GM04504 (cell line): ENCODE measurements at regions not wholly inside any gene's neighbourhood (a gene's known extent, or its start where the extent isn't known, plus 50 kb on each side); places are given as distances from the start of the nearest gene placed in this dataset.
"Not testable (repeated sequence)": the region's sequence is repeated elsewhere in the genome, so short reads cannot be mapped to it uniquely, and the experiment has no call there.

Experiments used
- DNase-seq: peaks from one replicate; pipeline ENCODE4 v3.0.0-alpha.2; 2012; ENCODE audit warnings: low read depth

GRCh38 chr4:53714236-53715140, 123.2 kb upstream of the LNX1 start:
- DNase-seq, result no peak

GRCh38 chr4:53713767-53714166, 122.5 kb upstream of the LNX1 start:
- no peak for DNase-seq

- DNase-seq, result no peak
Measured at GRCh38 chr4:53713296-53713695, 122.0 kb upstream of the LNX1 start.

GRCh38 chr4:53712408-53713020, 121.2 kb upstream of the LNX1 start:
- no peak for DNase-seq

- DNase-seq, result no peak
Measured at GRCh38 chr4:53711926-53712325, 120.6 kb upstream of the LNX1 start.

- no peak for DNase-seq
Measured at GRCh38 chr4:53709693-53710092, 118.4 kb upstream of the LNX1 start.

- no peak for DNase-seq
Measured at GRCh38 chr4:53707491-53707890, 116.2 kb upstream of the LNX1 start.

GRCh38 chr4:53706422-53707032, 115.2 kb upstream of the LNX1 start:
- no peak for DNase-seq

- DNase-seq, result no peak
Measured at GRCh38 chr4:53705972-53706371, 114.7 kb upstream of the LNX1 start.

GRCh38 chr4:53705151-53705764, 114.0 kb upstream of the LNX1 start:
- no peak for DNase-seq

GRCh38 chr4:53704329-53704728, 113.0 kb upstream of the LNX1 start:
- no peak for DNase-seq

GRCh38 chr4:53703267-53703655, 112.0 kb upstream of the LNX1 start:
- no peak for DNase-seq

GRCh38 chr4:53702334-53703266, 111.3 kb upstream of the LNX1 start:
- peak; percentile 60 for DNase-seq

- DNase-seq, result not testable (repeated sequence)
Measured at GRCh38 chr4:53701260-53701659, 110.0 kb upstream of the LNX1 start.

GRCh38 chr4:53699310-53699709, 108.0 kb upstream of the LNX1 start:
- not testable (repeated sequence) for DNase-seq

- no peak for DNase-seq
Measured at GRCh38 chr4:53697016-53697685, 105.9 kb upstream of the LNX1 start.

- no peak for DNase-seq
Measured at GRCh38 chr4:53695540-53696463, 104.5 kb upstream of the LNX1 start.

GRCh38 chr4:53694666-53695065, 103.4 kb upstream of the LNX1 start:
- DNase-seq, result no peak

GRCh38 chr4:53693909-53694308, 102.6 kb upstream of the LNX1 start:
- no peak for DNase-seq

- DNase-seq, result no peak
Measured at GRCh38 chr4:53693408-53693807, 102.1 kb upstream of the LNX1 start.
